HG02884 (cell line): ENCODE measurements at regions not wholly inside any gene's neighbourhood (a gene's known extent, or its start where the extent isn't known, plus 50 kb on each side); places are given as distances from the start of the nearest gene placed in this dataset.

Experiments used
- ATAC-seq: cut with Tn5 transposase; IDR thresholded peaks from one replicate; pipeline ENCODE4 v1.9.1; 2021; ENCODE audit warnings: mild to moderate bottlenecking, moderate library complexity; ENCODE audit not compliant: unreplicated experiment

DNA sequence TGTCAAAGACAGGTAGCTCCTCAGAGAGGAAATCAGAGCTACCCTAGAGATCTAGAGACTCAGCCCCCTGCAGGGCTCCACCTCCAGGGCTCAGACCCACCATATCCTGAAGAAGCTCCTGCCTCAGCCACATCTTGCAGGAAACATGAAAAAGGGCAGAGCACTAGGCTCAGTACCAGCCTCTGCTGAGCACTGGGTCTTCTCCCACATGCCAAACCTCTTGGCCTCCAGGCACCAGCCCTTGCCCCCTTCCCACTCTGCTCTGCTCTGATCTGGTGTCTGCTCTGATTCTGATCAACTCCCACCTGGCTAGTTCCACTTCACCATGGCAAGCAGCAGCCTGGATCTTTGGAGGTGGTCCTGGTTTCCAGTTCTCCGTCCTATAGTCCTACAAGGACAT, 114.3 kb upstream of the SLC66A3 start:
- ATAC-seq, result no peak

DNA sequence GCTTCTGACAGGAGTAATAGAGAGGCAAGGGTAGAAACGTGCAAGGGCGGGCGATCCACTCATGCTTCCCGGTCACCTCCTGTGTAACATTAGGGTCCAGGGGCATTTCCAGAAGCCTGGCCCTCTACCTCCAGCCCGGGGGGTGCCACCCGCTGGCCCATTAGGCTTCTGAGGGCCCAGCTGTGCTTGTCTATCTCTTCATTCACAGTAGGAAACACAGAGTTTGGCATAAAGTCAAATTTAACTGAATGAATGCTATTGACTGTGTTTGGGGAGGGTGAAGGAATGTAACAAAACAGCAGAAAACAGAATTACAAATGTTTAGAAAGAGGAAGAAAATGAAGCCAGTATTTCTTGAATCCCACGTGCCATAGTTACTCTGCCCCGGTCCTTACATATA, 112.4 kb upstream of the SLC66A3 start:
- no peak for ATAC-seq

DNA sequence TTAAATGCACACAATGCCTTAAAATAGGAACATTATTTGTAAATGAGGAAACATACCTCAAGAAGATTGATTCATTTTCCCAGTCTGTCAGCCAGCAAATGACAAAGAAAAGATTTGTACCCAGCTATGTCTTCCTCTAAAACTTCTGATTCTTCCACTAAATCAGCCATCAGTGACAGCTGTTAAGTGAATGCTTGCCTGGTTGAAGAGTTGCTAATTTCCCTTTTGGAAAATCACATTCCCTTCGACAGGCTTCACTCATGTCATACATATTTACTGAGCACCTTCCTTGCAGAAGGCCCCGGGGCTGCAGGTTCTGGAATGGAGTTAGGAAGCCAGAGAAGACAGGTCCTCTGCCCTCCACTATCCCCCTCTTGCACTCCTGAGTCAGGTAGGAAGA, 112.0 kb upstream of the SLC66A3 start:
- no peak for ATAC-seq

DNA sequence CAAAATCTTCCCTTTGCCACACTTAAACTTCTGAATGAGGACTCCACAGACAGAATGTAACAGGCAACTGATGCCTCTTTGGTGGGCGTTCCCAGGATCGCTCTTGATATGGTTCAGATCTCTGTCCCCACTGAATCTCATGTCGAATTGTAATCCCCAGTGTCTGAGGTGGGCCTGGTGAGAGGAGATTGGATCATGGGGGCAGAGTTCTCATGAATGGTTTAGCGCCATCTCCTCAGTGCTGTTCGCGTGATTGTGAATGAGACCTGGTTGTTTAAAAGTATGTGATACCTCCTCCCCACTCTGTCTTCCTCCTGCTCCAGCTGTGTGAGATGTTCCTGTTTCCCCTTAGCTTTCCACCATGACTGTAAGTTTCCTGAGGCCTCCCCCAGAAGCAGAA, 111.1 kb upstream of the SLC66A3 start:
- ATAC-seq, result no peak

DNA sequence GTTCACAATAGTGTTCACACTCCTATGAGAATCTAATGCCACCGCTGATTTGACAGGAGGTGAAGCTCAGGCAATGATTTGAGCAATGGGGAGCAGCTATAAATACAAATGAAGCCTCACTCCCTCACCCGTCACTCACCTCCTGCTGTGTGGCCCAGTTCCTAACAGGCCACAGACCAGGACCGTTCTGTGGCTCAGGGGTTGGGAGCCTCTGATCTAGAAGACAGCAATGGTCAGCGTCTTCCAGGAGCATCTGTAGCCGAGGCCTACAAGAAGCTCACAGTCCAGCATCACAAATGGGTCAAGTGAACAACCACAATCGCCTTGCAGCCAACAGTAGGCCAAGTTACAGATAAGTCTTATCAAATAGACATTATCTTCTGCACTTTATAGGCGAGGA, 110.0 kb upstream of the SLC66A3 start:
- ATAC-seq, result no peak

DNA sequence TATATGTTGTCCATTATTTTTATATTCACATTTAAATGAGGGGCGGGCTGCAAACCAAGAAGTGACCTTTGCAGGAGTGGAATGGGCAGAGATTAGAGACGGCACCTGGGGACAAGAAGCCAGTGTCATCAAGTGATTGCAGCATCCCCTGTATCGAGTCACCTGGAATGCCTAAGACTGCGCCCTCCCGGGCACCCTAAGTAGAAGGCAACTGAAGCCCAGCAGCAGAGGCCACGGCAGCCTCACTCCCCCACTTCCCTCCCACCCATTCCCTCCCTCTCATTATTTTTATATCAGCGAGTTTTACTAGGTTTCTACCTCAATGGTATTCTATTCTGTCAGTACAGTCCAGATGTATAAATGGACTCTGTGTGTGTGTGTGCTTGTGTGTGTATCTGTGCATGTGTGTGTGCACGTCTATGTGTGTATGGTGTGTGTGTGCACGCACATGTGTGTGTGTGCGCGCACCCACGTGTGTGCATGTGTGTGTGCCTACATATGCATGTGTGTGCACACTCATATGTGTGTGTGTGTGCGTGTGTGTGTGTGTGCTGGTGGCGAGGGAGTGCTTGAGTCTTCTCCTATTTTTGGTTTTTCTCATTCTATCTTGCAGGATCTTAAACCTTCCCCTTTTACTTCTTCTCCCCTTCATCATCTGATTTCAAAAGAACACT, 106.8 kb upstream of the SLC66A3 start:
- ATAC-seq, result no peak

DNA sequence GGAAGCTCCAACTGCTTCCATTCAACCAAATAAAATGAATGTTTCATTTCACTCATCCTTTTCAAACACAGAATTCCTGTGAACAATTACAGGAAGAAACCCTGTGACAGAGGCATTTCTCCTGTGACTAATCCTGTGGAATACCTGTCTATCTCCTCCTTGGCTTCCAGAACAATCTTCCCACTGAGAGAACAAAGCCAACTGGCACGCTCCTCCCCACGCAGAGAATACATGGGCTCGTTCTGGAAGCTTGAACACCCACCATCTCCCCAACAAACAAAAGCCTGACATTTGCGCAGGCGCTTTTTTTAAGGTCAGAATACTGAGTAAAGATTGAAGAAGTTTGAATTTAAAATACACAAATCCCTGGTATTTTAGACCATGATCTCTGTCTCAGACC, 104.7 kb upstream of the SLC66A3 start:
- no peak for ATAC-seq

DNA sequence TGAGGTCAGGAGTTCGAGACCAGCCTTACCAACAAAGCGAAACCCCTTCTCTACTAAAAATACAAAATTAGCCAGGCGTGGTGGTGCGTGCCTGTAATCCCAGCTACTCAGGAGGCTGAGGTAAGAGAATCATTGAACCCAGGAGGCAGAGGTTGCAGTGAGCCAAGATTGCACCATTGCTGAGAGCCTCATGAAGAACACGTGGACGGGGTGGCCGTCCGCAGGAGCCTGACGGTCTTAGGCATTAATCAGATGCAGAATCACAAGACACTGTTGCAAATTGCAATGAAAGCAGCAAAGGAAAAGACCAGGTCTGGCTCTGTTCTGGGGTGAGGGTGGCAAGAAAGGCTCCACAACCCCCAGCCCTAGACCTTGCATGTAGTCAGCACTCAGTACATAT, 104.0 kb upstream of the SLC66A3 start:
- ATAC-seq, result no peak

DNA sequence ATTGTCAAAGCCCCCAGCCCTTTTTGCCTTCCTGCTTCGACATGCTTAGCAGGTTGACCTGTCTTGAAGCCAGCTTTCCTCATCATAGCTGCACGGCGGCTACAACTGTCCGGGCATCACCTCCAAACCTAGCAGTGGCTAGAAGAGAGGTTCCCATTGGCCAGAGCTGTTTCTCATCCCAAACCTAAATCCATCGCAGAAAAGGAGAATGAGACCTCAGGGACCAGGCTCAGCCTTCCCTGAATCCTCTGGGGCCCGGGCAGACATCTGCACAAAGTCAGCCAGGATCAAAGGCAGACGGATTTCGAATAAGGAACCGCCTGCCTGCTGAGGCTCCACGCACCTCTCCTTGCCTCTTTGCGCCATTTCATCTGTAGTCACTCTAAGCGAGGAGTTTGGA, 101.7 kb upstream of the SLC66A3 start:
- no peak for ATAC-seq

DNA sequence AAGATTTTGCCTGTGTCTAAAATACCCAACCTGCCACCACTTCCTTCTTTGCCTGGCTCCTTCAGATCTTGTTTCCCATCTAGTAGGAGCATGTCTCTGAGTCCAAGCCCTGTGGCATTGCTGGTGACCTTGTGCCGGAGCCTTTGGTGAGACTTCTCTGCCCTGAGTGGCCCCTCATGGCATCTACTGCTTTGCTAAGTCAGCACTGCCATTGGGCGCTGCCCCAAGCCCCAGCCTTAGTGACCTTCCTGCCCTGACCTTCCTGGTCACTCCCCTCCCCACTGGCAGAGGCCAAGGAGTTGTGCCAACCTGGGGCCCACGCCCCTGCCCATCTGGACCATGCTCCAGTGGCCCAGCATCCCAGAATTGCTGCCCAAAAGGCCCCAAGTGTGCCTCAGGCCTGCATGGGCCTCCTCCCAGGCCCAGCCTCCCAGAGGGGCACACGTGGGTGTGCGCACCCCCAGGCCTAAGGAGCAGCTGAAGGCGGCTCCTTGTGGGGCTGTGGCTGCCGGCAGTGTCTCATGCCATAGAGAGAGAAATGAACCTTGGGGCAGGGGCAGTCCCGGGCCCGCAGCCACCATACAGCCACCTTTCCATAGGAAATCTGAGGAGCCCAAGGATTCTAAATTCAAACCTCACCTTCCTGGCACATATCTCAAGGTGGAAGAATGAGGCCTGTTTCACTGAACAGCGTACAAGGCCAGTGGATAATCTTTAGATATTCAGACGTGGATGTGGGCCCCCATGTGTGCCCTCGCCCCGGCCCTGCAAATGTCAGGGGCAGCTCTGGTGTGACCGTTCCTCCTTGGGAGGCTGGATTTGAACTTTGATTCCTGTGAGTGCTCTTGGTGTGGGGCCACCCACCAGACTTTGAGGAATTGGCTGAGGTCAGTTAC, 100.2 kb upstream of the SLC66A3 start:
- ATAC-seq, result no peak

DNA sequence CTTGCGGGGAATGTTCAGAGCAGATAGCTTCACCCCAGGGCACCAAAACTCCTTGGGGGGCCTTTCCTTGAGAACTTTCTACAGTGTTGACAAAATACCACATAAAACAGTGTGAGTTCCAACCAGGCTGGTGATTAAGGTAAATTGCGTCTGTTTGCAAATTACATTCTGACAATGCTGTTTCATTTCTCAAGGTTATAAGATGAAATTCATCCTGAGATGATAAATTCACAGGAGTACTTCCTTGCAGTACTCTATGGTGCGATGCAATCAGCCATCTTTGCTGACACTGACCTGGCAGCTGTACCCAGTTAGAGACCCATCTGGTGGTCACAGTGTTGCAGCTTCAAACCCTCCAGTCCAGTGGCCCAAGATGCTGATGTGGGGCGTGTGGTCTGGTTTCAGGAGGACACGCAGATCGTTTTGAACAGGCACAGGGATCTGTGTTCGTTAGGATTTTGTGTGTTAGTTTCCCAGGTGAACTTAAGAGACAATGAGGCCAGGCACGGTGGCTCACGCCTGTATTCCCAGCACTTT, 99.5 kb upstream of the SLC66A3 start:
- no peak for ATAC-seq

DNA sequence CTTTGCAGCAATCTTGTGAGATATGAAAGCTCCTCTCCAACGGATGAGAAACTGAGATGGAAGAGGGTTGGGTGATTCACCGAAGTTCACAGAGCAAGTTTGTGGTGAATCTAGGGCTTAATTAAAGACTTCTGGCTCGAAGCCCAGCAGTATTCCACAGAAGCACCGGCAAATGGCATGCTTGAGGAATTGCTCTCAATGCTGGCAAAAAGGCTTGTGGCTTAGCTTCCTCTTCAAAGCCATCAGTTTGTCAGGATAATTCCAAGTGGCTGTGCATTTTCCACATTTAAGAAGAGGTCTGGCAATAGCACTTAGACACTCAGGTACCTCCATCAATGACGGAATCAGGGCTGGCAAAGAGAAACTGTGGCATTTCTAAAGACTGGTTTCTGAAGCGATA, 98.7 kb upstream of the SLC66A3 start:
- ATAC-seq, result no peak

DNA sequence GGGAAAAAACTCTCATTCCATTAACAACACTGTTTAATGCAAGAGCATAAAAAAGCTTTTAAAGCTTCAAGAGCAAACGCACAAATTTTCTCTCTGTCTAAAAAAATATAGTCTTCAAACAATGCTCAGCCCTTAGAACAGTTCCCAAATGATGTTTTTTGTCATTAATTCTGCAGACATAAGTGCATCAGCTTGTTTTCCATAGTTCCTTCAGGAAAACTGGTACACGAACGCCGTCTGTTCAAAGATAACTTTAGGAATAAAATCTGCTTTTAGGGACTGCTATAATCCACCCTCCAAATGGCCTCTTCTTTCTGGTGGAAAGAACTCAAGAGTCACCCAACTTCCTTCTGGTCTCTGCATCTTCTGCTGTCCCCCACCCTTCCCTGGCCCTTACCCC, 98.2 kb upstream of the SLC66A3 start:
- no peak for ATAC-seq

DNA sequence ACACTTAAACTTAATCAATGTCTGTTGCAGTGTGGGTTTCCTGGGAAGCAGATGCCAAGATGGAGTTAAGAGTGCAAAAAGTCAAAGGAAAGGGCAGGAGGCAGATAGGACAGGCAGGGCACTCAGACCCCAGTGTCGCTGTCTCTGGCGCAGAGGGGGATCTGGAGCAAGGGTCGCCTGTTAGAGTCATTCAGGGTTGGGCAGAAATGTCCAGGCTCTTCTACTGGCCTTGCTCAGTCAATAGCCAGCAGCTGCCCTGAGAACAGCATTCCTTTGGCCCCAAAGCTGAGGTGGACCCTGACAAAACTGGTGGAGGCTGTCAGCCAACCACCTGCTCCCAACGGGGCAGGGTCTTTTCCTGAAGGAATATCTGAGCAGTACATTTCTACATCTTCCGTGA, 97.1 kb upstream of the SLC66A3 start:
- no peak for ATAC-seq

DNA sequence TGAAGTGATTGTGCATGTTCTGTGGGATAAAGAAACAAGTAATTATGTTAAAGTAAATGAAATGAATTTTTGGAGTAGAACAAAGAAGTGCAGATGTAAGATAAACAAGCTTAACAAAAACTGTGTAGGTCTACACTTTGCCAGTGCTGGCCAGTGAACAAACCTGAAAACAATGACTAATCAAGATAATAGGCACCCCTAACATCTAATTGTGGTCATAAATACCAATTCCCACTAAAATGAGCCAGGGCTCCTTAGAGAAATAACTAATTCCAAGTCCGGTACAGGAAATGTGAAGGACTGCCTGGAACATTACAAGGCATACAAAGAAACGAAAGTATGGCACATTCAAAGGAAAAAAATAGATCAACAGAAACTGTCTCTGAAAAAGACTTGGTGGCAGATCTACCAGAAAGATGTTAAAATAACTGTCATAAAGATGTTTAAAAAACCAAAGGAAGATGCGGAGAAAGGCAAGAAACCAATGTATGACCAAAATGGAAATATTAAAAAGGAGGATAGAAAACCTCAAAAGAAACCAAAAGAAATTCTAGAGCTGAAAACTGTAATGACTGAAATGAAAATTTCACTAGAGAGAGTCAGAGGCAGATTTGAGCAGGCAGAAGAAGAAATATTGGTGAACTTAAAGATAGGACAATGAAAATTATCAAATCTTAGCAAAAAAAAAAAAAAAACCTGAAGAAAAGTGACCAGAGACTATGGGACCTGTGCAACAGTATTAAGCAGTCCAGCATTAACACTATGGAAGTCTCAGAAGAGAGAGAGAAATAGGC, 94.7 kb upstream of the SLC66A3 start:
- no peak for ATAC-seq

DNA sequence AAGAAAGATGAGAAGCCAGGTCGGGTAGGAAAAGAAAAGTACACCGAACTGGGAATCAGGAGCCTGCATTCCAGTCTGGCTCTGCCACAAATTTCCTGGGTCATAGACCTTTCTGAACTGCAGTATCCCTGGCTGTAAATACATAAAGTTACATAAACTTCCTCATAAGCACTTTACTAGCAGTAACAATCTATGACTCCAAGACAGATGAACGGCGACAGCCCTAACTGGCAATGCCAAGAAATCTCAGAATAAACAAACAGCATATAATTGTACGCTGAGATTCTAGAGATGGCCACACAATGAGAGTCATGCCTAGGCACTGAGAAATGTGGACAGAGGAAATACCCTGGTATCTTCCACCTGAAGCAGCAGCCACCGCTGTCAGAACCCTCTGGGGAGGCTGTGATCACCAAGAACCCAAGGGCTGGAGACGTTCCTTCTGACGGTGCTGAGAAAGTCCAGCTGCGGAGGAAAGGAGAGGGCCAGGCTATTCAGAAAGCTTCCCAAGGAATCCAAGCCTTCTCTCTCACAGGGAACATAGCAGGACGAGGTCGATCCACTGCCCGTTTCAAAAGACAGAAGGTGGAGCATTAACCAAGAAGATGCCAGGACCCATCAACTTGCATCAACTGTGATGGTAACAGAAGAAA, 89.3 kb upstream of the SLC66A3 start:
- ATAC-seq, result no peak

DNA sequence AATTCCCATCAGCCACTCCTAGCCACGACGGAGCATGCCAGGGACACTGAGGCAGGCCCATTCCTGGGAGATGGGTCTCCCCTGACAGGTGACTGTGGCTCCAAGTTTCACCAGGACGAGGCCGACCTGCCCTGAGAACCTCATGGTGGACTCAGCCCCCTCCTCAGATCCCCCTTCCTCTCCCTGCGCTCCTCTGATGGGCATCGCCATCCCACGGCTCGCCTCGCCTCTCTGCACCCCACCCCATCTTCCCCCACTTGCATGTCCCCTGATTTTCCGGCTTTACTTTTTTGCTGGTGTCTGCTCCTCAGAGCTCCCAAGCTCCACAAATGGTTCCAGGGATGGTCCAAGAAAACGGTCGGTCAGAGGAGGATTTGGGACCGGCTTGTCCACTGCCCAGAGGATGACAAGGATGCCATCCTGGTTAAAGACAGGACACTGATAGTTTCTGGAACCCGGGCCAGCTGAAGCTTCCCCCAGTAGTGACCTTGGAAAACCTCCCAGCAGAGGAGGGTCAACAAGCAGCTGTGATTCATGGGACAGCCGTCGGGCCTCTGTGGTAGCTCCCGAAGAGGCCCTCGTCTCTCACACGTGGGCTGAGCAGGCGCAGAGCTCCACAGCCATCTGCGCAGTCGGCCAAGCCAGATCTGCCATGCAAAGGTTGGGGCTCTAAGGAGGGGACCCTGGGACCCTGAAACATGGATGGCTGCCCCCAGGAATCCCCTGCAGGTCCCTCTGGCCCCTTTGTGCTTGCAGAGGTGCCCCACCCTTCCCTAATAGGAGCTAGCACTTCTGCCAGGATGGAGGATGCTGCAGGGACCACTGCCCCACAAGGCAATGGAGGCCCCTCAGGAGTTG, 87.8 kb upstream of the SLC66A3 start:
- no peak for ATAC-seq

DNA sequence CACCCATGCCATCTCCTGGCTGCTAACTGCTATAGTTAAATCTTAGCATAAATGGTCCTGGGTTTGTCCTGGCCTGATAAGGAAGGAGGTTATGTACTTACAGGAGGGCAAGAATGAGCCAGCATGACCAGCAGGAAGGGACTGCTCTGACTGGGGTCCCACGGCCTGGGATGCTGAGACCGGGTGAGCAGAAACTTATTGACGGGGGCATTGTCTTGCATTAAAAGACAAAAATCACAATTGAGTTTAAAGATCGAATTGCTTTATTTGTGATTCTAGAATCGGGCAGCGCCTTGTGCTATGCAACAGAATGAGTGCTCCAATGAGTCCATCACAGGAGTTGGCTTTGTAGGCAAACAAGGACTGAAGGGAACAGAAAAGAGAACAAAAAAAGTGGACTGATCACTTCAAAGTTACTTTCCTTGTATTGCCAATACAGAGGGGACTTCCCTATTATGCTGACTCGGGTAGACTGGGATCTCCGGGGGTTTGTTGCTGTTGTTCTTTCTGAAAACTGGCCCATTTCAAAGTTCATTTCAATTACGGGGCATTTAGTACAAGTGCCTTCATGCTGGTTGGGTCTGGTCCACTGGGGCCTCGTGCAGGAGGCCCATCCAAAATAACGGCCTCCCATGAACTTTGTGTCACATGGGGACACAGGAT, 87.1 kb upstream of the SLC66A3 start:
- ATAC-seq, result no peak

DNA sequence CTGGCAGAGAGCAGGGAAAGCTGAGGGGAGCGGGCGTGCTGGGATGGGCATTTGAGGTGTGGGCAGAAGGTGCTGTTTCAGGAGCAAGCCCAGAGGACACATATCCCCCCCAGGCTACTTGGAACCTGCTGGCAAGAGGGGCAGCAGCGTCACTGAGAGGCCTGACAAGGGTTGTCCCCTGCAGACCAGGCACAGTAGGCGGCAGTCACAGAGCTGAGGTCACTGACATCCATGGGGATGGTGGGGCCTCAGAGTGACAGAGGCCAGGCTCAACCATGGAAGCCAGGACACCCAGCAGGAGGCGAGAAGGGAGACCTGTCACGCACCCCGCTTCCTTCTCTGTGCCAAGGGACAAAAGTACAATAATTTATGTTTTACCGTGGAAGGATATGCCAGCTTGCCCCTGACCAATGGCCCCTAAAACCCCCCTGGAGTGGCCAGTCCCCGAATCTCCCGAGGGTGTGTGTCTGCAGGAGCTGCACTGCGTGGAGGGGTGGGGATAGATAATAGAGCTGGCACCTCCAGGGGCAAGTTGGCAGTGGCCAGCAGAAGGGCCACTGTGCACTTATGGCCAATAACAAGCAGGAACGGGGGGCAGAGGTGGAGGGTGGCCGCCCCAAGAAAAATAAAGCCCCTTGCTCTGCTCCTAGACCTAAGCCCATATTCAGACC, 86.3 kb upstream of the SLC66A3 start:
- no peak for ATAC-seq
